ENCODE measurements at regions not wholly inside any gene's neighbourhood (a gene's known extent, or its start where the extent isn't known, plus 50 kb on each side); places are given as distances from the start of the nearest gene placed in this dataset.
"Not testable (repeated sequence)": the region's sequence is repeated elsewhere in the genome, so short reads cannot be mapped to it uniquely, and the experiment has no call there.

GRCh38 chr13:69274231-69274630, 833.4 kb upstream of the ATXN8OS start:
- DNase-seq (ENCODE audit: low read depth, low spot score) = no peak

GRCh38 chr13:69264362-69265334, 843.0 kb upstream of the ATXN8OS start:
- peak; percentile 56 for DNase-seq (ENCODE audit: low read depth, low spot score)

- DNase-seq (ENCODE audit: low read depth, low spot score) = no peak
Measured at GRCh38 chr13:69243366-69243765, 864.3 kb upstream of the ATXN8OS start.

DNA sequence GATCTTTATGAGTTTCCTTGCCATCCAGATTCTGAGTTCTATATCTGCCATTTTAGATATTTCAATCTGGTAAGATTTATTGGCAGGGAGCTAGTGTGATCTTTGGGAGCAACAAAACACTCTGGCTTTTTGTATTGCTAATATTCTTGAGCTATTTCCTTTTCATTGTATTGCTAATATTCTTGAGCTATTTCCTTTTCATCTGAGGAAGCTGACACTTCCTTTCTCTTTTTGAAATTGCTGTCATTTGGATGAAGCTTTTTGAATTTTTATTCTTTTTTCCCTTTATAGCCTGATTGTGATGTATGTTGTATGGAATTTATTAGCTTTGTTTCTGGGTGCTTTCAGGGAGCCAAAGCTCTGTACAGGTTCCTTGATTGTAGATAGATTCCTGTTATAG, 873.5 kb upstream of the ATXN8OS start:
- DNase-seq (ENCODE audit: low read depth, low spot score) = no peak

DNA sequence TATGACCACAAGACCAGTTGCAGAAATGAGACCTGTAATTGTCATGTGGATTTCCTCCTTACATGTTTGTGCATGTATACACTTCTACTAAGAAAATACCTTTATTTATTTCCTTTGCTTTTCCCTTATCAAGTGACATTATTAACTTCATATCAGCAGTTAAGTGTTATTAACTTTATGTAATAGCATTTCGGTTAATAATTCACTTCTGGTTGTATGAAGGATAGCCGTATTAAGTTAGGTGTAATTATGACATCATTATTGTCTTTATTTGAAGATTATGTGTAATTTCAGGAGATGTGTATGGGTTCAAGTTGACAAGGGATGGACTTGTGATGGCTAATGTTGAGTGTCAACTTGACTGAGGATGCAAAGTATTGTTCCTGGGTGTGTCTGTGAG, 881.2 kb upstream of the ATXN8OS start:
- no peak for DNase-seq (ENCODE audit: low read depth, low spot score)

GRCh38 chr13:69221633-69222498, 885.8 kb upstream of the ATXN8OS start:
- DNase-seq (ENCODE audit: low read depth, low spot score) = not testable (repeated sequence)

DNA sequence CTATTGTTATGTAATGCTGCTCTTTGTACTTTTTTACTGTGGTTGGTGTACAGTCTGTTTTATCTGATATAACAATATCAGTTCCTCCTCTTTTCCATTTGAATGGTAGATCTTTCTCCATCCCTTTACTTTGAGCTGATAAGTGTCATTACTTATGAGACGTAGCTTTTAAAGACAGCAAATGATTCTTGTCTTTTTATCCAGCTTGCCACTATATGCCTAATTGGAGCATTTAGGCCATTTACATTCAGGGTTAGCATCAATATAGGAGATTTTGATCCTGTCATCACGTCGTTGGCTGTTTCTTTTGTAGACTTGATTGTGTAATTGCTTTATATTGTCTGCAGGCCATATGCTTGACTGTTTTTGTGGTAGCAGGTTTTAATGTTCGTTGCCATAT, 894.2 kb upstream of the ATXN8OS start:
- DNase-seq (ENCODE audit: low read depth, low spot score) = no peak

GRCh38 chr13:69204620-69205019, 903.0 kb upstream of the ATXN8OS start:
- DNase-seq (ENCODE audit: low read depth, low spot score) = no peak

- DNase-seq (ENCODE audit: low read depth, low spot score) = no peak
Measured at GRCh38 chr13:69202996-69203395, 904.6 kb upstream of the ATXN8OS start.

DNA sequence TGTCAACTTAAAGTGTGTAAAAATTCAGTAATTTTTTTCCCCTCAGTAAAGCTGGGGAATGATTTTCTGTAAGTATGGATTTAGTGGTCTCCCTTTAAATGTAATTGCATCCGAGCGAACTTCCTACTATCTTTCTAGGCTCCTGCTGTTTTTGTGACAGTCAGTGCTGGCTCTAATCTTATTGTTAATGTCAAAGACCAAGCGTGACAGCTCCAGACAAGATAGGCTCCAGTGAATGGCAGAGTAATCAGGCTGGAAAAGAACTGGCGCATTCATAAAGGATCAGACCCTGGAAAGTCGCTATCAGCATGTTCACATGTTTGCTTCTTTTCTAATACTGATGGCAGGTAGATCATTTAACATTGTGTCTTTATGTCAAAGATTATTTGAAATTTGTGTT, 908.0 kb upstream of the ATXN8OS start:
- DNase-seq (ENCODE audit: low read depth, low spot score) = peak; percentile 23

- DNase-seq (ENCODE audit: low read depth, low spot score) = no peak
Measured at GRCh38 chr13:69198706-69199105, 908.9 kb upstream of the ATXN8OS start.

GRCh38 chr13:69194130-69194529, 913.5 kb upstream of the ATXN8OS start:
- DNase-seq (ENCODE audit: low read depth, low spot score) = no peak

DNA sequence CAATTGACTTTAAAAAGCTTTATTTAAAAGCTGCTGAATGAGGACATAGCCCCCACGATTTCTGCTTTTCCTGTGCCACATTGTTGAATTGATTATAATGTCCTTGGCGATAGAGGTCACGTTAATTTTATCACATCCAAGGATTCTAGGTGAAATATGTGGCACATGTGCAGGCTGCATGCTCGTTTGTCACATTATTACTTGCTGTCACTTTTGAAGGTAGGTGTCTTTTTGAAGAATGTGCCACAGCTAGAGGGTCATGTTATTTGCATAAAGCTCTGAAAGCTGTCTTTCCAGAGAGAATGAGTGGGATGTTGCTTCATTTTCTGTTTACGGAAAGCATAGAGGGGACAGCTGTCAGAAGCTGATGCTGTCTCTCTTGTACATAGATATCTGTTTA, 927.6 kb upstream of the ATXN8OS start:
- DNase-seq (ENCODE audit: low read depth, low spot score) = no peak

GRCh38 chr13:69178000-69178399, 929.6 kb upstream of the ATXN8OS start:
- no peak for DNase-seq (ENCODE audit: low read depth, low spot score)

DNA sequence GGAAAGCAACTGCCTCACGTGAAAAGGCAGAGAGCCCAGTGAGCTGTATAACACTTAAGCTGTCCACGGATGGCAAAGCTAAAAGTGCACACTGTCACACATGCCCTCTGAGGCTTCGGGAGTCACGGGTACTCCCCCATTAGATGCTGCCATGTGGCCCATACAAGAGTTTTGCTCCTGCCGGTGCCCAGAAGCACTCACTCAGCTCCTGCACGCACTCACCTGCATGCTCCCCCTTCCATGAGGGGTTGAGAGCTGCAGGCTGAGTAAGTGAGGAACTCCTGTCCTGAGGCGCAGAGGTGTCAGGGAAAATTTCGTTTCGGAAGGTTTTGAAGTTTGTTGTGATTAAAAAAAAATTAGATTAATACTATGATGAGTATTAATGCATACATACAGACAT, 939.2 kb upstream of the ATXN8OS start:
- no peak for DNase-seq (ENCODE audit: low read depth, low spot score)

DNA sequence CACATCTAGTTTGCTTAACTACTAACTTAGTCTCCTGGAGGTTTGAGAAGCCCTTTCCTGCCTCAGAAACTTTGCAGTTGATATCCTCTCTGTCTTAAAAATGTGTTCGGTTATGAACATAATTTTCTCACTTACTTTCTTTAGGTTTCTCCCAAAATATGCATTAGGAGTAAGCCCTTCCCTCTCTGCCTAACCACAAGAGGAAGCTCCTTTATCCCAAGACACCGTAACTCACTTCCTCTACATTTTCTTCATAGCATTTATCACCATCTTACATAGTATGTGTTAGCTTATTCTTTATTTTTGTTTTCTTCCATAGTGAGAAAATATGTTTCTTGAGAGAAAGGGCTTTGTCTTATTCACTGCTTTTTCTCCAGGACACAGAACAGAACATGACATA, 952.5 kb upstream of the ATXN8OS start:
- no peak for DNase-seq (ENCODE audit: low read depth, low spot score)

GRCh38 chr13:69142101-69142500, 965.5 kb upstream of the ATXN8OS start:
- DNase-seq (ENCODE audit: low read depth, low spot score) = no peak

DNA sequence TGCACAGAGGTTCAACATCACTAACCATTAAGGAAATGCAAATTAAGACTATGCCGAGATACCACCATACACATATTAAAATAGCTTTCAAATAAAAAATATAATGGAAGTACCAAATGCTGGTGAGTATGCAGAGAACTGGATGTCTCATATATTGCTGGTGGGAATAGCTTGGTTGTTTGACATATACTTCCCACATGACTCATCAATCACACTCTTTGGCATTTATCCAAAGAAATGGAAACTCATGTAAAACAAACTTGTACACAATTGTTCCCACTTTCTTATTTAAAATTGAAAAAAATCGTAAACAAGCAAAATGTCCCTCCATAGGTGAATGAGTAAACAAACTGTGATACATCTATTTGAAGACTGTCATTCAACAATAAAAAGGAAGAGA, 982.6 kb upstream of the ATXN8OS start:
- DNase-seq (ENCODE audit: low read depth, low spot score) = no peak

DNA sequence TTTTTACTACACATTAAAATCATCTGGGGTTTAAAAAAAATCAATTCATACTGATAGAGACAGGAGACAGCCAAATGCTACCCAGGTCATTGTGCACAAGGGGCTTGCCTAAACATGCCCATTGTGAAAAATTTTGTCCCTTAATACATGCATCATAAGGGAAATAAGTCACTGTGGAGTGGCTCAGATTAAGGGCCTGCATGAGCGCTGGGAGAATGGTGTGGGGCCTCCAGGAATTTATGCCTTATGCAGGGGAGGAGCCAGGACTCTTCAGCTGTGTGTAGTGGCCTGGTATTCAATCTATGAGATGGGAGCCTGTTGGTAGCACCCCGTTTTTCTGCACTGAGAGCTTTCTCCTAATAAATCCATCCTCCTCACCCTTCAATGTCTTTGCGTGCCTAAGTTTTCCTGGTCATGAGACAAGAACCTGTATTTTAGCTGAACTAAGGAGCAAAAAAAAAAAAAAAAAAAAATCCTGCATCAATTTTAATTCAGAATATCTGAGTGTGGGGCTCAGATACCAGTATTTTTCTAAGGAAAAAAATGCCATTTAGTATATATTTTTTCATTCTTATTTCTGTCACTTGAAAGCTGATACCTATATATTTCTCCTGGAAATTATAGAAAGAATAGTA, 997.6 kb upstream of the ATXN8OS start:
- DNase-seq (ENCODE audit: low read depth, low spot score) = no peak

GRCh38 chr13:69108486-69108885, 999.1 kb upstream of the ATXN8OS start:
- DNase-seq (ENCODE audit: low read depth, low spot score) = no peak

- no peak for DNase-seq (ENCODE audit: low read depth, low spot score)
Measured at GRCh38 chr13:69107436-69107835, 1000.2 kb upstream of the ATXN8OS start.

- no peak for DNase-seq (ENCODE audit: low read depth, low spot score)
Measured at GRCh38 chr13:69101841-69102240, 1005.8 kb upstream of the ATXN8OS start.

All from ELF-1 (cell line).